Endothelial cell of umbilical vein (primary cell): ENCODE measurements at regions not wholly inside any gene's neighbourhood (a gene's known extent, or its start where the extent isn't known, plus 50 kb on each side); places are given as distances from the start of the nearest gene placed in this dataset.

Experiments
- EZH2 ChIP-seq: IDR thresholded peaks from 2 replicates; pipeline ENCODE4 v1.6.1; 2012; ENCODE audit warnings: borderline replicate concordance, low read depth, mild to moderate bottlenecking, moderate library complexity, low read length, inconsistent platforms; ENCODE audit not compliant: severe bottlenecking
- JUN ChIP-seq: IDR thresholded peaks from 2 replicates; pipeline ENCODE4 v1.6.1; 2011; ENCODE audit warnings: borderline replicate concordance, low read depth; ENCODE audit not compliant: insufficient read length, insufficient read depth
- TF ChIP-seq, protein P1 (sequence below), 2 donors: IDR thresholded peaks; 1 replicate in 1 of 2; 2 replicates in 1 of 2; pipeline ENCODE4 v1.5.1; 2011; ENCODE audit warnings: low read length in 2 of 2, mild to moderate bottlenecking in 2 of 2, moderate library complexity in 2 of 2, control low read depth in 1 of 2, inconsistent platforms in 1 of 2, low read depth in 1 of 2; ENCODE audit not compliant: insufficient read depth in 1 of 2; ENCODE audit errors: extremely low read depth in 1 of 2

GRCh38 chr13:79625517-79625916 is 144.6 kb downstream of the NDFIP2 start:
- TF ChIP-seq JUN (no peak), EZH2 (no peak)
- TF ChIP-seq, protein P1, sequence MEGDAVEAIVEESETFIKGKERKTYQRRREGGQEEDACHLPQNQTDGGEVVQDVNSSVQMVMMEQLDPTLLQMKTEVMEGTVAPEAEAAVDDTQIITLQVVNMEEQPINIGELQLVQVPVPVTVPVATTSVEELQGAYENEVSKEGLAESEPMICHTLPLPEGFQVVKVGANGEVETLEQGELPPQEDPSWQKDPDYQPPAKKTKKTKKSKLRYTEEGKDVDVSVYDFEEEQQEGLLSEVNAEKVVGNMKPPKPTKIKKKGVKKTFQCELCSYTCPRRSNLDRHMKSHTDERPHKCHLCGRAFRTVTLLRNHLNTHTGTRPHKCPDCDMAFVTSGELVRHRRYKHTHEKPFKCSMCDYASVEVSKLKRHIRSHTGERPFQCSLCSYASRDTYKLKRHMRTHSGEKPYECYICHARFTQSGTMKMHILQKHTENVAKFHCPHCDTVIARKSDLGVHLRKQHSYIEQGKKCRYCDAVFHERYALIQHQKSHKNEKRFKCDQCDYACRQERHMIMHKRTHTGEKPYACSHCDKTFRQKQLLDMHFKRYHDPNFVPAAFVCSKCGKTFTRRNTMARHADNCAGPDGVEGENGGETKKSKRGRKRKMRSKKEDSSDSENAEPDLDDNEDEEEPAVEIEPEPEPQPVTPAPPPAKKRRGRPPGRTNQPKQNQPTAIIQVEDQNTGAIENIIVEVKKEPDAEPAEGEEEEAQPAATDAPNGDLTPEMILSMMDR (IDR thresholded peaks at IDR 0.05; ENCODE audit: extremely low read depth in 1 of 2, insufficient read depth in 1 of 2, low read depth in 1 of 2, low read length in 2 of 2): no peak
